LNCAP (cell line): ENCODE measurements at regions not wholly inside any gene's neighbourhood (a gene's known extent, or its start where the extent isn't known, plus 50 kb on each side); places are given as distances from the start of the nearest gene placed in this dataset.

ENCODE experiments used
- CTCF ChIP-seq: fragments of 450-650 bp; IDR thresholded peaks from 2 replicates; pipeline ENCODE4 v1.5.1; 2017; ENCODE audit warnings: mild to moderate bottlenecking

- no peak for TF ChIP-seq CTCF
Observed at GRCh38 chr12:28130625-28131598, 59.3 kb upstream of the CCDC91 start.

GRCh38 chr12:28132398-28132797 is 57.9 kb upstream of the CCDC91 start:
- no peak for TF ChIP-seq CTCF

- TF ChIP-seq CTCF: no peak
Observed at GRCh38 chr12:28135801-28136439, 54.3 kb upstream of the CCDC91 start.

- TF ChIP-seq CTCF: no peak
Observed at GRCh38 chr12:28137414-28137813, 52.8 kb upstream of the CCDC91 start.

GRCh38 chr12:28140404-28140803 is 49.9 kb upstream of the CCDC91 start:
- no peak for TF ChIP-seq CTCF
